ENCODE measurements at regions not wholly inside any gene's neighbourhood (a gene's known extent, or its start where the extent isn't known, plus 50 kb on each side); places are given as distances from the start of the nearest gene placed in this dataset.

DNA sequence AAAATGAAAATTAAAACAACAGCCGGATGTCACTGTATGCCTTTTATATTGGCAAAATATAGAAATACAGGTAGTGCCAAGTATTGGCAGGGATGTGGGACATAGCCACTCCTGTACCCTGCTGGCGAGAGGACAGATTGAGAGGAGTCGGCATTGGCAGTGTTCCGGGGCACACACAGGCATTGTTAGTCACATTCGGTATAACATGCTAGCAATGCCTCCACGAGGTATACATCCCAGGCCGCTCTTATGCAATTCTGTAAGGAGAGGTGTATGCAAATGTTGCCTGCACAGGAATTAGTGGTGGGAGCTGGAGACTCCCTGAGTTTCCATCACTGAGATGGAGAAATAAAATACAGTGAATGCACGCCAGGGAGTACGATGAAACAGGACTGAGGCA, 99.4 kb upstream of the DLG1 start:
- TF ChIP-seq, protein P1, sequence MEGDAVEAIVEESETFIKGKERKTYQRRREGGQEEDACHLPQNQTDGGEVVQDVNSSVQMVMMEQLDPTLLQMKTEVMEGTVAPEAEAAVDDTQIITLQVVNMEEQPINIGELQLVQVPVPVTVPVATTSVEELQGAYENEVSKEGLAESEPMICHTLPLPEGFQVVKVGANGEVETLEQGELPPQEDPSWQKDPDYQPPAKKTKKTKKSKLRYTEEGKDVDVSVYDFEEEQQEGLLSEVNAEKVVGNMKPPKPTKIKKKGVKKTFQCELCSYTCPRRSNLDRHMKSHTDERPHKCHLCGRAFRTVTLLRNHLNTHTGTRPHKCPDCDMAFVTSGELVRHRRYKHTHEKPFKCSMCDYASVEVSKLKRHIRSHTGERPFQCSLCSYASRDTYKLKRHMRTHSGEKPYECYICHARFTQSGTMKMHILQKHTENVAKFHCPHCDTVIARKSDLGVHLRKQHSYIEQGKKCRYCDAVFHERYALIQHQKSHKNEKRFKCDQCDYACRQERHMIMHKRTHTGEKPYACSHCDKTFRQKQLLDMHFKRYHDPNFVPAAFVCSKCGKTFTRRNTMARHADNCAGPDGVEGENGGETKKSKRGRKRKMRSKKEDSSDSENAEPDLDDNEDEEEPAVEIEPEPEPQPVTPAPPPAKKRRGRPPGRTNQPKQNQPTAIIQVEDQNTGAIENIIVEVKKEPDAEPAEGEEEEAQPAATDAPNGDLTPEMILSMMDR (IDR thresholded peaks at IDR 0.05) = no peak
- no peak for TF ChIP-seq EZH2 (IDR thresholded peaks at IDR 0.05)

All from neural progenitor cell (in vitro differentiated cells).